NCI-H510A treated with DMSO at 0.1 percent for 48 hours (cell line): ENCODE measurements at regions not wholly inside any gene's neighbourhood (a gene's known extent, or its start where the extent isn't known, plus 50 kb on each side); places are given as distances from the start of the nearest gene placed in this dataset.
"Not testable (repeated sequence)": the region's sequence is repeated elsewhere in the genome, so short reads cannot be mapped to it uniquely, and the experiment has no call there.

ENCODE experiments used
- DNase-seq: peaks from one replicate; lab custom pipeline; 2025; lab: John Stamatoyannopoulos, UW

- no peak for DNase-seq
Observed at GRCh38 chr15:79769069-79769481, 127.7 kb downstream of the MTHFS start.

GRCh38 chr15:79769933-79770759, 126.7 kb downstream of the MTHFS start:
- no peak for DNase-seq

GRCh38 chr15:79773128-79773527, 123.7 kb downstream of the MTHFS start:
- no peak for DNase-seq

GRCh38 chr15:79775821-79776220, 121.0 kb downstream of the MTHFS start:
- DNase-seq = no peak

GRCh38 chr15:79777916-79778315, 118.9 kb downstream of the MTHFS start:
- no peak for DNase-seq

- DNase-seq = no peak
Observed at GRCh38 chr15:79778378-79778990, 118.3 kb downstream of the MTHFS start.

- no peak for DNase-seq
Observed at GRCh38 chr15:79779746-79780145, 117.1 kb downstream of the MTHFS start.

- DNase-seq = not testable (repeated sequence)
Observed at GRCh38 chr15:79782307-79782706, 114.5 kb downstream of the MTHFS start.
